Smooth muscle cell (in vitro differentiated cells): ENCODE measurements at regions not wholly inside any gene's neighbourhood (a gene's known extent, or its start where the extent isn't known, plus 50 kb on each side); places are given as distances from the start of the nearest gene placed in this dataset.

Experiments used
- DNase-seq: peaks from one replicate; lab custom pipeline; 2025; ENCODE audit not compliant: unreplicated experiment; lab: John Stamatoyannopoulos, UW
- H2AFZ ChIP-seq: fragments of 200-600 bp; sonication (generic); 2 replicates; pipeline ENCODE4 v1.6.0; 2016; ENCODE audit warnings: antibody characterized with exemption, low read depth, mild to moderate bottlenecking
- H3F3A ChIP-seq: fragments of 200-600 bp; sonication (generic); 2 replicates; pipeline ENCODE4 v1.6.0; 2017; ENCODE audit warnings: antibody characterized with exemption, low read depth
- H3K27ac ChIP-seq: fragments of 200-600 bp; sonication (generic); 2 replicates; pipeline ENCODE4 v1.5.1; 2016; ENCODE audit warnings: low read depth, mild to moderate bottlenecking
- H3K27me3 ChIP-seq: fragments of 200-600 bp; sonication (generic); 2 replicates; pipeline ENCODE4 v1.6.1; 2016; ENCODE audit warnings: low read depth, mild to moderate bottlenecking
- H3K36me3 ChIP-seq: fragments of 200-600 bp; sonication (generic); 2 replicates; pipeline ENCODE4 v1.5.1; 2016; ENCODE audit warnings: low read depth
- H3K4me1 ChIP-seq: fragments of 200-600 bp; sonication (generic); 2 replicates; pipeline ENCODE4 v1.5.1; 2016; ENCODE audit warnings: low read depth
- H3K4me2 ChIP-seq: fragments of 200-600 bp; sonication (generic); 2 replicates; pipeline ENCODE4 v1.6.0; 2016; ENCODE audit warnings: mild to moderate bottlenecking
- H3K4me3 ChIP-seq: fragments of 200-600 bp; sonication (generic); 2 replicates; pipeline ENCODE4 v1.5.1; 2016; ENCODE audit warnings: mild to moderate bottlenecking
- H3K79me2 ChIP-seq: fragments of 200-600 bp; sonication (generic); 2 replicates; pipeline ENCODE4 v1.6.0; 2016; ENCODE audit warnings: low read depth, mild to moderate bottlenecking
- H3K9ac ChIP-seq: fragments of 200-600 bp; sonication (generic); 2 replicates; pipeline ENCODE4 v1.6.0; 2016; ENCODE audit warnings: low read depth
- H3K9me3 ChIP-seq: fragments of 200-600 bp; sonication (generic); replicated peaks from 2 replicates; pipeline ENCODE4 v1.5.1; 2016; ENCODE audit warnings: low read depth
- H4K20me1 ChIP-seq: fragments of 200-600 bp; sonication (generic); 2 replicates; pipeline ENCODE4 v1.6.0; 2016; ENCODE audit warnings: low read depth
- WGBS: methylation state at CpG from one replicate; pipeline ENCODE4 v1.1.7; 2016; ENCODE audit warnings: low lambda C conversion rate; 5-methylcytosine and 5-hydroxymethylcytosine counted together
- TF ChIP-seq, protein P1 (sequence below): fragments of 200-600 bp; sonication (generic); IDR thresholded peaks from 2 replicates; pipeline ENCODE4 v1.5.1; 2017; ENCODE audit warnings: borderline replicate concordance, mild to moderate bottlenecking, antibody characterized with exemption; ENCODE audit not compliant: insufficient read depth, poor library complexity, severe bottlenecking

- H3K36me3 ChIP-seq, result no peaks in the 10 kb centered on the region
These were observed 197.1 kb downstream of the BCL11A start for GRCh38 chr2:60356346-60356745.

GRCh38 chr2:60355849-60356261 lies 197.6 kb downstream of the BCL11A start:
- H2AFZ ChIP-seq, result no peak overlapping the region
- 88% methylated on average over 4 of the region's 4 CpGs for WGBS
- no peaks in the 10 kb centered on the region for H3F3A ChIP-seq
- H3K36me3 ChIP-seq, result no peaks in the 10 kb centered on the region
- H3K79me2 ChIP-seq, result no peaks in the 10 kb centered on the region
- no peaks in the 10 kb centered on the region for H3K27me3 ChIP-seq
- DNase-seq, result no peak
- no peaks in the 10 kb centered on the region for H3K9me3 ChIP-seq
- H3K4me1 ChIP-seq, result no peaks in the 10 kb centered on the region
- no peak overlapping the region for H3K9ac ChIP-seq
- H3K4me2 ChIP-seq, result no peak overlapping the region
- no peak overlapping the region for H3K4me3 ChIP-seq
- no peak overlapping the region for H3K27ac ChIP-seq
- TF ChIP-seq, protein P1, sequence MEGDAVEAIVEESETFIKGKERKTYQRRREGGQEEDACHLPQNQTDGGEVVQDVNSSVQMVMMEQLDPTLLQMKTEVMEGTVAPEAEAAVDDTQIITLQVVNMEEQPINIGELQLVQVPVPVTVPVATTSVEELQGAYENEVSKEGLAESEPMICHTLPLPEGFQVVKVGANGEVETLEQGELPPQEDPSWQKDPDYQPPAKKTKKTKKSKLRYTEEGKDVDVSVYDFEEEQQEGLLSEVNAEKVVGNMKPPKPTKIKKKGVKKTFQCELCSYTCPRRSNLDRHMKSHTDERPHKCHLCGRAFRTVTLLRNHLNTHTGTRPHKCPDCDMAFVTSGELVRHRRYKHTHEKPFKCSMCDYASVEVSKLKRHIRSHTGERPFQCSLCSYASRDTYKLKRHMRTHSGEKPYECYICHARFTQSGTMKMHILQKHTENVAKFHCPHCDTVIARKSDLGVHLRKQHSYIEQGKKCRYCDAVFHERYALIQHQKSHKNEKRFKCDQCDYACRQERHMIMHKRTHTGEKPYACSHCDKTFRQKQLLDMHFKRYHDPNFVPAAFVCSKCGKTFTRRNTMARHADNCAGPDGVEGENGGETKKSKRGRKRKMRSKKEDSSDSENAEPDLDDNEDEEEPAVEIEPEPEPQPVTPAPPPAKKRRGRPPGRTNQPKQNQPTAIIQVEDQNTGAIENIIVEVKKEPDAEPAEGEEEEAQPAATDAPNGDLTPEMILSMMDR, result no peak
- no peaks in the 10 kb centered on the region for H4K20me1 ChIP-seq

More at GRCh38 chr2:60356346-60356745, 197.1 kb downstream of the BCL11A start:
- no peak overlapping the region for H3K27ac ChIP-seq
- WGBS, result 77% methylated on average over 5 of the region's 5 CpGs
- H3K4me2 ChIP-seq, result no peak overlapping the region
- H4K20me1 ChIP-seq, result no peaks in the 10 kb centered on the region
- no peaks in the 10 kb centered on the region for H3K9me3 ChIP-seq
- no peak for DNase-seq
- no peak overlapping the region for H3K4me3 ChIP-seq
- TF ChIP-seq, protein P1, result no peak
- no peaks in the 10 kb centered on the region for H3K4me1 ChIP-seq
- no peak overlapping the region for H2AFZ ChIP-seq
- no peaks in the 10 kb centered on the region for H3K27me3 ChIP-seq
- H3F3A ChIP-seq, result no peaks in the 10 kb centered on the region
- no peaks in the 10 kb centered on the region for H3K79me2 ChIP-seq
- no peak overlapping the region for H3K9ac ChIP-seq

DNA sequence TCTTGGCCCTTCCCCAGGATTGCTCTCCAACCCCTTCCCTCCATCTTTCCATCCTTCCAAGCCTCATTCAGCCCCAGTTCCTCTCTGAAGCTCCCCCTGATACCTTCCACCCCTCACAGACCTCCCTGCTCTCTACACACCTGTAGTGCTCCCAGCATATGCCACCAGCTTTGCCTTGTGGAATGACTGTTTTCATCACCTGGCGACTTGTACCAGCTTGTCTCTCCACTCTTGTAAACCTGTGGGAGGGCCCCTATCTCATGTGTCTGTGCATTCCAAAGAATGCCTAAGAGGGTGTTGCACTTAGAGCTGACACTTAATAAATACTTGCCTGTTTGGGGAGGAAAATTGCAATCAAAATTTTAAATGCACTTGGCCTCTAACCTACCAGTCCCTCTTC lies 198.7 kb downstream of the BCL11A start:
- no peaks in the 10 kb centered on the region for H3K36me3 ChIP-seq
- peak overlapping the region; percentile 35 for H3K27ac ChIP-seq
- no peaks in the 10 kb centered on the region for H3K79me2 ChIP-seq
- TF ChIP-seq, protein P1, result no peak
- no peaks in the 10 kb centered on the region for H3K9me3 ChIP-seq
- no peaks in the 10 kb centered on the region for H3K4me1 ChIP-seq
- no peak overlapping the region for H3K4me3 ChIP-seq
- no peak overlapping the region for H3K9ac ChIP-seq
- no peaks in the 10 kb centered on the region for H4K20me1 ChIP-seq
- WGBS, result 55% methylated on average over 1 of the region's 1 CpG
- H3K27me3 ChIP-seq, result no peaks in the 10 kb centered on the region
- no peak overlapping the region for H2AFZ ChIP-seq
- H3F3A ChIP-seq, result no peaks in the 10 kb centered on the region
- no peak overlapping the region for H3K4me2 ChIP-seq
- no peak for DNase-seq

- H3K27me3 ChIP-seq, result no peaks in the 10 kb centered on the region
- H3F3A ChIP-seq, result no peaks in the 10 kb centered on the region
- WGBS, result 85% methylated on average over 2 of the region's 2 CpGs
- H4K20me1 ChIP-seq, result no peaks in the 10 kb centered on the region
- TF ChIP-seq, protein P1, result no peak
- H3K4me2 ChIP-seq, result peak overlapping the region; percentile 27
- no peak overlapping the region for H2AFZ ChIP-seq
- no peaks in the 10 kb centered on the region for H3K4me1 ChIP-seq
- H3K79me2 ChIP-seq, result no peaks in the 10 kb centered on the region
- no peaks in the 10 kb centered on the region for H3K9me3 ChIP-seq
- no peak overlapping the region for H3K9ac ChIP-seq
- H3K27ac ChIP-seq, result no peak overlapping the region
- no peak overlapping the region for H3K4me3 ChIP-seq
- no peaks in the 10 kb centered on the region for H3K36me3 ChIP-seq
- no peak for DNase-seq
These were observed 199.6 kb downstream of the BCL11A start for GRCh38 chr2:60353863-60354262.
